HG03354 (cell line): ENCODE measurements at regions not wholly inside any gene's neighbourhood (a gene's known extent, or its start where the extent isn't known, plus 50 kb on each side); places are given as distances from the start of the nearest gene placed in this dataset.

Experiments
- ATAC-seq: cut with Tn5 transposase; IDR thresholded peaks from one replicate; pipeline ENCODE4 v1.9.1; 2021; ENCODE audit warnings: mild to moderate bottlenecking; ENCODE audit not compliant: unreplicated experiment, poor library complexity, severe bottlenecking

DNA sequence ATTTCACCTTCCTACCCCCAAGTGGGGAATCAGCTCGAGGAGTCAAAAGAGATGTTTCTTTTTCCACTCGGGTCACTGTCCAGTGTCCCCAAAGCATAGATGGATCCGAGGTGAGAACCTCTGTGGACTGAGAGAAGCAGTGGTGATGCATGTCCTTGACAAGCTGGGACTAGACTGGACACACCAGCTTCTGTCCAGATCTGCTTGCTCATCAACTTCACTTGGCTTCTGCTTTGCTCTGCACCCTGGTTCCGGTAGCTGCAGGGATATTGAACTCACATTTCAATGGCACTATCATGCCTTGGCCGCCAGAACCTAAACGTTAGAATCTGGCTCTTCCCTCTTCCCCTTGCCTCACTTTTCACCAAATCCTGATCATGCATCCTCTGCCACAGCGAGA is 50.3 kb upstream of the CXCL12 start:
- no peak for ATAC-seq

DNA sequence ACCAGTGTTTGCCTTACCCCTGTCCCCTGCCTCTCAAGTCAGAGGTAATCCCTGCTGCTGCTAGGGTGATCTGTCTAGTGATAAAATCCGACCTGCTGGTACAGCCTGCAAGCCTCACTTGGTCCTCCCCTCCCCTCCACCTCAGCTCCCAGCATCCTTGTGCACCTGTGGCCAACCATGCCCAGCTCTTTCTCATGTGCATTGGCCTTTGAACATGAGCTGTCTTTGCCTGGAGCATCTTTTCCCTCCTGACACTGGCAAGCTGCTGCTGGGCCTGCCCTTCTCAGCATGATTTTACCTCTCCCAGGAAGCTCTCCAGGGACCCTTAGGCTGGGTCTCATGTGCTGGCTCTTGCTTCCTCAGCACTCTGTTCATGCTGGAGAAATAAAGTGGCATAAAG is 51.3 kb upstream of the CXCL12 start:
- no peak for ATAC-seq

DNA sequence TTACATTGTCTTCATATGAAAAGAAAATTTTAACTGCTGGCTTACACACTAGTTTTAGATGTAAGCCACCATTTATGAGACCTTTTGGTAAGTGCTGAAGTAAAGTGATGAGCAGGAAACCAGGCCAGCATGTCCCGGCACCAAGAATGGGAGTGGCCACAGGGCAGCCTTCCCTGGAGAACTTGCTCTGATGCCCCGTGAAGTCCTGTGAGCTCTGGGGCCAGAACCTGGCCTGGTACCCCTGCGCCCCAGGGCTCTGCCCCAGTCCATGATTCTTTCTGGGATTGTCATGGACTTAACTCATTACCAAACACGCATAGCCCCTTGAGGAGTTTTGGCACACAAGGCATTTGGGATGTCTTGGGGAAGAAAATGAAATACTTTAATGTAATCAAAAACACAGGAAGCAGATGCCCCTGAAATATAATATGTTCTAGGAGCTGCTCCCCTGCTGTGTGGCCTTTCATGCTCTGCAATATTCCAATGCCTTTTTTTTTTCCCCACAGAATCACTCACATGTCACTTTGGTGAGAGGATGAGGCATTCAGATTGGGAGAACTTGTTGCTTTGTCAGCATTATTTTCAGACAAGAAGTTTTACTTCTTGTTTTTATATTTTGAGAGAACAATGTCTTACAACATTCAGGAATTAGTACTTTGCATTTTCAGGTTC is 53.1 kb upstream of the CXCL12 start:
- ATAC-seq: no peak

DNA sequence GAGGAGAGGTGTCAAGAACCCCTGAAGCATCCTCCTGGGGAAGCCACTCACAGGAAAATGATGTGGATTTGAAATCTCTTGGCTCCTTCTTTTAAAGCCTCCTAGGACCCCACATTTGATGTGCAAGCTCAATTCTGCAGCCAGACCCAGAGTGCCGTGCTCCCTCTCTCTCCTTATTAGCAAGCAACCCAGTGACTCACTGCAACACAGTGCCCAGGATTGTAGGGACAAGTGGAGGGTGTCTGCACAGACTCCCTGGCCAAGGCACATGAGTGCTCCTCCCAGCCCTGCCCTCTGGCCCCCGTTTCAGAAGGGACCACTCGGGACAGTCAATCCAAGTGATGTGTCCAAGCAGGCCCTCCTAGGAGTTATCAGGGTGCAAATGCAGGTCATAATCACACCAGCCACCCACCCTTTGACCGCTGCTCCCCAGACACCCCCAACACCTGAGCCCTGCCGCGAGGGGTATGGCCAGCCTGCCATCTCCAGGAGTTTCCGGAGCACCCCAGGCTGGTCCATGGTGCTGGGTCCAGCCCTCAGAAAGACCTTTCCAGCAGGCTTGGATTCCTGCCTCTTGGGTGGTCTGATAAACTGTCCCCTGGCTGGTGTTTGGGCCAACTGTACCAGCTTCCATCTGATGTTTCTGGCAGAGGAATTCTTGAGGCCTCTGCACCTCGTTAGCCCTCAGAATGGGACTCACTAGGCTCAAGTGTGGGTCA is 54.5 kb upstream of the CXCL12 start:
- ATAC-seq: no peak

DNA sequence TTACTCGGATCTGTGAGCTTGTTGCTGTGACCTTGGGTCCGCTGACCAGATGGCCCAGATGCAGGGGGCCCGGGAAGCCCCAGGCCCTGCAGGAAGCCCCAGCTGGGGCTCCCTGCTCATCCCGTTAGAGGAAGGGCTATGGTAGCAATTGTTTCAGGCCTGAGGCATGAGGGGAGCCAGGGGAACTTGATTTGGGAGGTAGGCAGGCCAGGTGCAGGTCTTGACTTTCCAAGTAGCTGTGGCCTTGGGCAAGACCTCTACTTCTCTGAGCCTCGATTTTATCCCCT is 55.0 kb upstream of the CXCL12 start:
- ATAC-seq: no peak

DNA sequence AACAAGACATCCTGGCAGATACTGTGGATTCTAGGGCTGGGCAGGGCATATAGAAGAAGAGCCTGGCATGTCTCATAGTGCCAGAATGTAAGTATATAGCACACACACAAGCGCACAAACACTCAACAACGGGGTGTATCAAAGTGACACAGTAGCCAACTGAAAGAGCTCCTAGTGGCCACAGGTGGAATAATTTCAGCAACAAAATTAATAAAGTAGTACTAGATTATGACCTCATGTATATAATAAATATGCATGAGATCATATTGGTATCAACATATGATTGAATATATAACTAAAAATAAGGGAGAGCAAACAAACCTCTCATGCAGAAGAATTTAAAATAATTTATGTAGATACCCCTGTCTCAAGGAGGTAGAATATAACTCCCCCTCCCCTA is 72.4 kb upstream of the CXCL12 start:
- no peak for ATAC-seq

DNA sequence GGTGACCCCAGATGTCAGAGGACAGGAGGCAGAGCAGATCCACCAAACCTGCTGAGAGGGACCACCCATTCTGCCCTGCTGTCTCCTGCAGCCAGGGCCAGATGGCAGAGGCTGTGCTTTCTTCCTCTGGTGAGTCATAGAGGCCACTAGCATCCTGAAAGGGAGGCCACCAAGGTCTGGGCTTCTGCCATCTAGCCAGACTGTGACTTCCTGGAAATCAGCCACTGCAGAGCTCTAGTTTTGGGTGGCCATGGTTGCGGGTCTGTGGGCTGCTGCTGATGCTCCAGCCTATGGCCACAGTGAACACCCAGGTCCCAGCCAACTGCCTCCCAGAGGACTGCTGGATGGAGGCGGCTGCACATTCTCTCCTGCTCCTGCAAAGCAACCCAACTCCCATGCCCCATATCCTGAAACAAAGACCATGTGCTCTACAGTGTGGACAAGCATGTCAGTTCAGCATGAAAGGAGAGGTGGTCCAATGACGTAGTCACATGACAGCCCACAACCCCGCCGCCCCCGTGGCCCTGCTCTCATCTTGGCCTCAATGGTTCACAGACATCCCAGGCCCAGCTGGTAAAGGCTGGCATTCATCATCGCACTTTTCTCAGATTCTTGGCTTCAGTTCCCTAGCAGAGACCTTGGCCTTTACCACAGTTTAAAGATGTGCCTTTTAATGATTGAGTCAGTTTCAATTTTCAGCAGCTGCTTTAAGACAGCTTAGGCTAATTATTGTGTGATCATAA is 73.9 kb upstream of the CXCL12 start:
- no peak for ATAC-seq

DNA sequence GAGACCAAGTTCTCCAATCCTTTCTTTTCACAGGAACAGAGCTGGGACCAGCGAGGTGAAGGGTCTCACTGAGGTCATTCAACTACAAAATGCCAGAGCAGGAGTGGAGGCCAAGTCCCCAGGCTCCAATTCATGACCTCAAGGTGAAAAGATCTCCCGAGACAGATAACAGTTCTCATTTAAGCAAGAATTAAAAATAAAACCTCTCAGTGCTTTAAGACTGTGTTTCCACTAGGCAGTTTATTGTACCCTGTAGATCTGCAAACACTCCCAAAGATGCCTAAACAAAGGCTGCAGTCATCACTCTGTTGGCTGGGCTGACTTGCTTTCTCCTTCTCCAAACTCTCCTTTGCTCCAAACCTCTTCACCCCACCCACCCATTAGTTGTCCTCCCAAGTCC is 74.8 kb upstream of the CXCL12 start:
- ATAC-seq: no peak

DNA sequence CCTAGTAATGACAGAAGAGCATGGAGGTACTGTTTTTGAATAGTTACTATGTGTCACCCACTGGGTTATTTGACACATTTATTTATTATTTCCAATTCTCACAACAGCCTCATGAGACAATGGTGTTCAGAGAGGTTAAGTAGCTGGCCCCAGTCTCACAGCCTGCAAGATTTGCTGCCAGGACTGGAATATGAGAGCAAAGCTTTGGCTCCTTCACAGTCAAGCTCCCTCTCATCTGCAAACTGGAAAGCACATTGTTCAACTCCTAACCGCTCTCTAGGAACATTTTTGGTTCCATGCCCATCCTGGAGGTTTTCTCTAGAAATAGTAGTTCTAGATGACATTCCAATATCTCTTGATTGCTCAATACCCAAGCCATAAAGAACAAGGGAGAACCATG is 75.5 kb upstream of the CXCL12 start:
- ATAC-seq: no peak

DNA sequence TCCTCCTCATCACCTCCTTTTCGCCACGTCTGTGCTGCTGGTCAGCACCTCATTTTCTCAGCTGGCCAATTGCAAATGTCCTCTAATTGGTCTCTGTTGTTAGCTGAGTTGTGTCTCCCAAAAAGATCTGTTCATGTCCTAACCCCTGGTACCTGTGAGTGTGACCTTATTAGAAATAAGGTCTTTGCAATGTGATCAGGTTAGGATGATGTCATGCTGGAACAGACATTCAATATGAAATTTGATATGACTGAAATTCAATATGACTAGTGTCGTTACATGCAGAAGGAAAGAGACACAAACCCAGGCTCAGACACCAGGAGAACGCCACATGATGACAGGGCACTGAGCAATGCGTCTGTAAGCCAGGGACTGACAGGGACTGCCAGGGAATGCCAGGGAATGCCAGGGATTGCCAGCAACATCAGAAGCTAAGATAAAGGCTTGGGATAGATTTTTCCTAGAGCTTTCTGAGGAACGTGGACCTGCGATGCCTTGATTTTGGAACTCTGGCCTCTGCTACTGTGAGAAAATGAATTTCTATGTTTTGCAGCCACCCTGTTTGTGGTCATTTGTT is 77.5 kb upstream of the CXCL12 start:
- no peak for ATAC-seq

DNA sequence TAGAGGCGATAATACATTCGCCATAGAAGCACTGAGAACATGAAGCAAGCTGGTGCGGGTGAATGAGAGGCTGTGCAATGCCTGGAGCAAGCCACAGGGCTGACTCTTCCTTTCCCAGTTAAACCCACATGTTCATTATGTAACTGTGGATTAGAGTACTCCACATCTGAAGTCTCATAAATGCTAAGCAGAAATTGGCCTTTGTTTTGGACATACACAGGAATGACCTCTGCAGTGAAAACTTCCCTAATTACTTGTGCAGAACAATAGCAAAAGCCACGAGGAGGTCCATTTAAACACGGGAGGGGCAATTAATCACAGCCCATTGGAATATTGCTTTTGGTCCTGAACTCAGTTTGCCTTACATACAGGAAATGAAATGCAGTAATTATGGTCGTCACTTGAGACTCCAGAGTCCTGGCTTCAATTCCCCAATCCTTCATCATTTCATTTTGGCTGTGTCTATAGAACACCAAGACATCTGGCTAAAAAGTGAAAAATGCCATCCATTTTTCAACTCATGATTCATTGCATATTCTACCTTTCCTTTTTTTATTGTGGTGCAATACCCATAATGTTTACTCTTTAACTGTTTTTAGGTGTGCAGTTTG is 78.7 kb upstream of the CXCL12 start:
- no peak for ATAC-seq

DNA sequence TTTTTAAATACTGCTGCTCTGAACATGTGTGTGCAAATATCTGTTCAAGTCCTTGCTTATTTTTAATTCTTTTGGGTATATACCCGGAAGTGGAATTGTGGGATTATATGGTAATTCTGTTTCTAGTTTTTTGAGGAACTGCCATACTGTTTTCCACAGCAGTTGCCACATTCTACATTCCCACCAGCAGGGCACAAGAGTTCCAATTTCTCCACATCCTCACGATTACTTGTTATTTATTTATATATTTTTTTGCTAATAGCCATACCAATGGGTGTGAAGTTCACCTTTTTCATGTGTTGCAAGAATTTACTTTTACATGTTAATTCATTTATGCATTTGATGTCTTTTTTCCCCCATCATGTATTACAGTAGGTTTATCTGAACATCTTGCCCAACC is 79.6 kb upstream of the CXCL12 start:
- no peak for ATAC-seq

DNA sequence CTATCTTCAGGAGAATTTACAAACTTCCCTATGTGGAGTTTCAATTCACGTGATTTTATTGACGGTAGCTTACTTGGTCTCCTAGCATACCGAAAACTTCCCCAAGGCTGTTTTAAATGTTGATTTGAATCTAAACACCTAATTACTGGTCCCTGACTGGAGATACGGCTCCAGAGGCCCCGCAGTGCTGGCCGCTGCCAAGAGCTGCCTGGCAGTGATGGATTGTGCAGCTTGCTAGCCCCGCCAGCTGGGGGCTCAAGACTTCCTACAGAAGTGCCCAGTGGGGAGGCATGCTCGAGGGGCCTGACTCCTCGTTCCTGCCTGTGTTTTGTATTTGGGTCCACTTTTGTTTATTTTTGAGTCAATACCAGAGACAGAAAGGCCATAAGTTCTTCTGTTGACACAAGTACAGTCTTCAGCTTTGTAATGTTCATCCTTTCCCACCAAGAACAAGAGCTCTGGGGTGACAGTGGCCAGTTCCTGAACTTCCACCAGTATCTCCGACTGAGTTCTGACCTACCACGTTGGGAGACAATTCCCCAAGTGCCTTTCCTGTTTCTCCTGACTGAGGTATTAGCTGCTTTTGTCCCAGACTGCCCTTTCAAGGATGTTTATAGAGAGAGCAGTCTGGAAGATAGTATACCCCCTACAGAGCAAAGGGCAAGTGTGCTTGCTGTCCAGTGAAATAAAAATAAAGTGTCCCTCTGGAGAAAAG is 80.7 kb upstream of the CXCL12 start:
- no peak for ATAC-seq

DNA sequence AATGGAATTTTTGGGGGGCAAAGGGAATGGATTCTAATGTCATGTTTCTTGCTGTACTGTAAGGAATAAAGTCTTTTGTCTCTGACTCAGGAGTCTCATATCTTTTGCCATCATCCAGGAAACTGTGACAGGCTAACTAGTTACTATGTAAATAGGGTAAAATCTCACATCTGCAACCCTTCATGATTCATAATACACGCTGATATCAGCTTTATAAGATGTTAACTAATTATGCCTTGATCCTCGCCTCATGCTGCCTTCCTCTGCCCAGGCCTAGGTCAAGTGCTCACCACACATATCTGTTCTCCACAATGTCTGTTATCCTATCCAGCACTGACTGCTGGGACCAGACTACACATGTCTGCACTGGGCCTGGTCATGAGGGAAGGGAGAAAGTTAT is 81.3 kb upstream of the CXCL12 start:
- ATAC-seq: no peak

DNA sequence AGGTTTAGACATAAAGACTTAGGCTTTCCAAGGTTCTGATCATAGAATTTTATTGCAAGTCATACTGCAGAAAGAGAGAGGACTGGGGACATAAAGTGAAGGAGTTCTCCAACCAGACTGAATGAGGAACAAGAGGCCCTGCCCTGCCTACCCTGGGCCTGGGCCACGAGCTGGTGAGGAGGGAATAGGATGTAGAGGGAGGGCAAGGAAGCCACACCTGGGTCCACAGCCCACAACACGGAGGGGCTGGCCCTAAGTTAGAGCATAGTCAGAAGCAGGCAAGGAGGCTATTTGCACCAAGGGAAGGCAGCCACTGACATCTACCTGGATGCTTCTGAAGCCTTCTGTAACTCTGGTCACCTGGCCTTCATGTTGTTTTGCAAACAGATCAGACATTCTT is 82.2 kb upstream of the CXCL12 start:
- ATAC-seq: no peak

DNA sequence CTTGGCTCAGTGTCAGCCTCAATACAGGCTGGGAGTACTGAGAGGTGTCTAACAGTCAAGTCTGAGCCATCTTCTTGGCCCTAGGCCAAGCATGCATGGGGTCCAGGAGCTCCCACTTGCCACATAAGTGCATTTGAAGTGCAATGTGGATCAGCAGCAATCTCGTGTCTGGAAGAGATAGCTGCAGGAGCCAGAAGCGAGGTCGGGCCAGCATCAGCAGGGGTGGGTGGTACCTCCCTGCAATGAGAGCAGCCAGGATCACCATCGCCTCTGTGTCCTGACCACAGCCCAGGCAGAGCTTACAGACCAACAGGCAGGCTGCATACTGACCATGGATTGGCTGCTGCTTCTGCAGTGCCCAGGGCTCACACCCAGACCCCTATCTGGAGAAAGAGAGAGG is 83.0 kb upstream of the CXCL12 start:
- no peak for ATAC-seq

DNA sequence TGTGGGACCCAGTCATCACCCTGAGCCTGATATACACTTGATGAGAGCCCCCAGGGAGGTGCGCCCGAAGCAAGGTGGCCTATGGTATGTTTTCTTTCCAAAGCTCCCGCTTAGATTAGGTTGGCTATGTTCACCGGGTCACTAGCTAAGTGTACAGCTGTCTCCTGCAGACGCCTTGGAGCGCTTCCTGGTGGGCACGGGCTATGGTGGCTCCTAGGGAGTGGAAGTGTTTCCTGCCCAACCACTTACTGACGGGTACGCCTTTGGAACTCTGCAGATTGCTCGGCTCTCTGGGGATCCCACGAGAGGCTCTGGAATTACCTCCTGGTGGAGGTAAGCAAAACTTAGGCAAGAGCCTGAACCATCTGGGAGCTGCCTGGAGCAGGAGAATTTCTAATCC is 83.6 kb upstream of the CXCL12 start:
- no peak for ATAC-seq

DNA sequence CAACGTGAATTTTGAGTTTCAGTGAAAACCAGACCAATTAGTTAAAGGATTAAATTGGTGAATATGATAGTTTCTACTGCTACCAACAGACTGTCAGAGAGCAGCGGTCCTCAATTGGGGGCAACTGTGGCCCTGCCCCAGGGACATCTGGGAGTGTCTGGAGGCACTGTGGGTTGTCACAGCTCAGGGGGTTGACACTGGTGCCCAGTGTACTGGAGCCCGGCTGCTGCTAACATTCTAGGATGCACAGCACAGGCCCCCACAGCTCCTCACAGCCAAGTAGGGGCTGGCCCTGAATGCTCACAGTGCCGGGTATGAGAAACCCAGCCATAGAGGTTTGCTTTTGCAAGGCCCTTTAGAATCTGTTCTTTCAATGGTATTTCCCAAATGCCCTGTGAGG is 84.1 kb upstream of the CXCL12 start:
- ATAC-seq: no peak

DNA sequence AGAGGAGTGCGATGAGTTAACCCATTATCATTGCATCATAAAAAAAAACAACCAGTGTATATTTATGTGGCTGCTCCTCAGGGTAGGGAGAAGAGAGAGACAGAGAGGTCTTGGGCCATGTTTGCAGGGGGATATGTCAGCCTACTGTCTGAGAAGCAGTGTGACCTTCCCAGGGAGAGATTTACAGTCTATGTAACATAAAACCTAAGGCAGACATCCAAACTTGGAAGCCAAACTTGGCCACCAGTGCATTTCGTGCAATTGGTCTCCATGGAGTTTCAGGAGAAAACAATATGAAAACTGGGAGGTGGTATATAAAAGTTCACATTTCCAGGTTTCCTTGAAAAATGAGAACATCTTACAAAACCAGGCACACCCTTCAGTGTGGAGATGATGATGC is 85.9 kb upstream of the CXCL12 start:
- ATAC-seq: no peak

DNA sequence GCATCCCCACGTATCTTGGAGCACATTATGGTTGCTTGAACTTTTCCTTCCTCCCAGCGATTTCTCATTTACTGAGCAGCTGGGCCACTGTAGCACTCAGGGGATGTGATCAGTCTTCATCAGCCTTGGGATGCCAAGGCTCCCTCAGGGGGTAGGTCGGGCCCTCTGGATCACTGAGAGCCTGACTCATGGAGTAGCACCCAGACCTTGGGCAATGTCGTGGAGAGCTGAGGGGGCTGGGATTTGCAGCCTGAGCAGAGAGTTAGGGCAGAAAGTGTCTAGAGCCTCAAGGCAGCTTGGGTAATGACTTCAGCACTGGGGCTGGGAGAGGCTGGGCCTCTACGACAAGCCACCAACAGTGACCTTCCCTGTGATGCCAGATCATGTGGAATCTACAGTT is 86.5 kb upstream of the CXCL12 start:
- no peak for ATAC-seq
